Fibroblast of skin of left quadriceps (primary cell): ENCODE measurements at regions not wholly inside any gene's neighbourhood (a gene's known extent, or its start where the extent isn't known, plus 50 kb on each side); places are given as distances from the start of the nearest gene placed in this dataset.
"Not testable (repeated sequence)": the region's sequence is repeated elsewhere in the genome, so short reads cannot be mapped to it uniquely, and the experiment has no call there.

ENCODE experiments used
- DNase-seq, 2 experiments: peaks; one replicate each; pipeline ENCODE4 v3.0.0-alpha.2; 2013; ENCODE audit warnings: low read depth in 2 of 2

- no peak for DNase-seq
Measured at GRCh38 chr1:60821156-60821555, 261.2 kb upstream of the NFIA start.

GRCh38 chr1:60818969-60819701, 263.2 kb upstream of the NFIA start:
- no peak for DNase-seq

GRCh38 chr1:60813071-60813470, 269.3 kb upstream of the NFIA start:
- peak; percentile 66 to 70 for DNase-seq

GRCh38 chr1:60809204-60809980, 273.0 kb upstream of the NFIA start:
- no peak for DNase-seq

- no peak for DNase-seq
Measured at GRCh38 chr1:60808676-60809075, 273.7 kb upstream of the NFIA start.

GRCh38 chr1:60802884-60803283, 279.5 kb upstream of the NFIA start:
- no peak for DNase-seq

GRCh38 chr1:60797351-60797750, 285.0 kb upstream of the NFIA start:
- DNase-seq: no peak

- no peak for DNase-seq
Measured at GRCh38 chr1:60791226-60791625, 291.1 kb upstream of the NFIA start.

GRCh38 chr1:60773099-60773498, 309.3 kb upstream of the NFIA start:
- not testable (repeated sequence) for DNase-seq

- DNase-seq: no peak
Measured at GRCh38 chr1:60769082-60769481, 313.3 kb upstream of the NFIA start.

GRCh38 chr1:60765204-60765603, 317.2 kb upstream of the NFIA start:
- peak; percentile 2 to 4 for DNase-seq

- no peak for DNase-seq
Measured at GRCh38 chr1:60764489-60764888, 317.9 kb upstream of the NFIA start.

- no peak for DNase-seq
Measured at GRCh38 chr1:60763741-60764140, 318.6 kb upstream of the NFIA start.

- DNase-seq: no peak
Measured at GRCh38 chr1:60762911-60763310, 319.4 kb upstream of the NFIA start.

GRCh38 chr1:60762176-60762575, 320.2 kb upstream of the NFIA start:
- peak; percentile 21 to 30 for DNase-seq

- no peak for DNase-seq
Measured at GRCh38 chr1:60759291-60759690, 323.1 kb upstream of the NFIA start.

- no peak for DNase-seq
Measured at GRCh38 chr1:60757485-60757884, 324.9 kb upstream of the NFIA start.

GRCh38 chr1:60753036-60753900, 329.1 kb upstream of the NFIA start:
- no peak for DNase-seq

GRCh38 chr1:60751306-60751705, 331.1 kb upstream of the NFIA start:
- no peak for DNase-seq

GRCh38 chr1:60747353-60747752, 335.0 kb upstream of the NFIA start:
- no peak for DNase-seq

GRCh38 chr1:60746278-60746791, 336.0 kb upstream of the NFIA start:
- no peak for DNase-seq

- DNase-seq: no peak
Measured at GRCh38 chr1:60745484-60745883, 336.9 kb upstream of the NFIA start.
